Islet precursor cell (in vitro differentiated cells): ENCODE measurements at regions not wholly inside any gene's neighbourhood (a gene's known extent, or its start where the extent isn't known, plus 50 kb on each side); places are given as distances from the start of the nearest gene placed in this dataset.

Experiments used
- DNase-seq: peaks from one replicate; pipeline ENCODE4 v3.0.0-alpha.2; 2018

GRCh38 chr1:99170516-99170915 is 93.8 kb upstream of the PLPPR4 start:
- no peak for DNase-seq

DNA sequence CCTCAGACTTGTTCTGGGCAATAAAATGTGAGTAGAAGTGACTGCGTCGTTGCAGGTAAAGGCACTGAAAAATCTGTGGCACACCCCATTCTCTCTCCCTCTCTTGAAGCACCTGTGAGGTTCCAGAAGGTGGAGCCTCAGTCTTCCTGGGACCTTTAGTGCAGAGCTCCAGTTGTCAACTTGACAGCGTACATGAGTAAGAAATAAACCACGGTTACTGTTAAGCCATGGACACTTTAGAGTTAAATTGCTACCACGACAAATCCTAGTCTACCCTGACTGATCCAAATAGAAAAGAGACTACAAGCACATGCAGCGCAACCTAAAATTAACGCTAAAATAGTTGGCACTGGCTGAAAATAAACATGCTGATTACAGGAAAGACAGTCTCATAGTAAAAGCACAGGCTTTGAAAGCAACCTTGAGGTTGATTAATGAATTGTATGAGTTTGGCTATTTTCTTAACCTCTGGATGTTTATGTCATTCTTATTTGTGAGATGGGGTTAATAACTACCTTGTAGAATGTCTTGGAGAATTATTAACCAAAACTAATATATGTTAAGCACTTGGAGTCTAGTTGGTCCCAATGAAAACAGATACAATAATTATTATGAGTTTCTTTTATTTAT is 93.0 kb upstream of the PLPPR4 start:
- no peak for DNase-seq

DNA sequence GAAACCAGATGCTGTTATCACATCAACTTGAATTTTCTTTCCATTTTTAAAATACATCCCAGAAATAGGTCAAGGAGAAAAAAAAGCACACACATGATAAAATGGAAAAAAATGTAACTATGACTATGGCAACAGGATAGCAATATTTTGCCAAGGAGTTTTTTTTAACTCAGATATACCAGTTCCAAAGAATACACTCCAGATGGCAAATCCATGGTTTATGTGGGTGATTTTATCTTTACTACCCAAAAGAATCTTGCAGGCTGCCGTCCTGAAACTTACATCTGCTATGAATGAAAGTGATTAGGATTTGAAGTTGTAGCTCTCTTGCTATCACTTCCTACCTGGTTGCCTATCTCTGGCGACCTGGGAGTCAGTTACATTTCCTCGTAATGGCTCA is 91.0 kb upstream of the PLPPR4 start:
- no peak for DNase-seq

DNA sequence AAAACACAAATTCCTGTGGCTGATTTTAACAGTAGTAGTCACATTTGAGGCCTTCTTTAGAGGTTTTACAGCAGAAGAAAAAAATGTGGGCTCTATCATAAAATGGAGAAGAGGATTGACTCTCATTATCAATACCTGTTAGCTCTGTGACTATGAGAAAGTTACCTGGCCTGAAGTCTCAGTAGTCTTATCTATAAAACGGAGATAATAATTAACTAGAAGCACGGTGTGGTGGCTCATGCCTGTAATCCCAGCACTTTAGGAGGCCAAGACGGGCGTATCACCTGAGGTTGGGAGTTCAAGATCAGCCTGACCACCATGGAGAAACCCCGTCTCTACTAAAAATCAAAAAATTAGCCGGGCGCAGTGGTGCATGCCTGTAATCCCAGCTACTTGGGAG is 90.4 kb upstream of the PLPPR4 start:
- no peak for DNase-seq

DNA sequence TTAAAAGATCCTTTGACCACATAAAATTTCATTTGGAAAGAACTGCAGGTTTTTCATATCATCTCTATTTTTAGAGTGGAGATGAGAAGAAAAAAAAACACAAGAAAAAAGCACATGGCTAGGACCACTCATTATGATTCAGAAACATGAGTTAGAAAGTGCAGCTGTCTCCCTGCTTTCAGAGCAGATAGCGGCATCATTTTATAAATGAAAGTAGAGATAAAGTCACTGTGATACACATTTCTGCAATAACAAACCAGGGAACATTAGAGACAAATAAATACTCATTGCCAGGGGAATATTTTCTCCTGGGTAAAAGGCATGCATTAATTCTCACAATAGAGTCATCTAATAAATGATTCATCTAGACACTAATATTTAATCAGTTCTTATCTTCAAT is 87.5 kb upstream of the PLPPR4 start:
- no peak for DNase-seq

- DNase-seq = no peak
These were observed 86.8 kb upstream of the PLPPR4 start for GRCh38 chr1:99177465-99177864.

DNA sequence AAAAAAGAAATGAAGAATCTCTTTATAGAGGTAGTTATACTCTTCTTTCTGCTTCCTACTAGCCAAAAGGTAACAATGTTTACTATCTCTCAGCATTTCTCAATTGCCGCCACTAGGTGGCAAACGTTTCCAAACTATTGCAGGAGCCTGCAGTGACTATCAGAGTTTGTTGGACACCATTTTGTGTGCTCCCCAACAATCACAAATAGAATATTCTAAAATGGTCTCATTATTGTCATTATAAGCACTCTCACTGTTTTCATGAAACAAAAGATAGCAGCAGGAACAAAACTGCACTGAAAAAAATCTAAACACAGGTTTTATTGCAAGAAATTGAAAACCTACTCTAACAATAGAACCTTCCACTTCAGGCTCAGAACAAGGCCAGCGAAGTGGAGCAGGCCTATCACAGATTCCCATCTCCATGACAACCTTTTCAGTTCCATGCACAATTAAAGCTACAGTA is 83.9 kb upstream of the PLPPR4 start:
- DNase-seq = peak; percentile 81

GRCh38 chr1:99180915-99181314 is 83.4 kb upstream of the PLPPR4 start:
- no peak for DNase-seq

- no peak for DNase-seq
These were observed 82.4 kb upstream of the PLPPR4 start for GRCh38 chr1:99181892-99182291.

GRCh38 chr1:99185196-99185595 is 79.1 kb upstream of the PLPPR4 start:
- no peak for DNase-seq

GRCh38 chr1:99193431-99193830 is 70.9 kb upstream of the PLPPR4 start:
- no peak for DNase-seq

DNA sequence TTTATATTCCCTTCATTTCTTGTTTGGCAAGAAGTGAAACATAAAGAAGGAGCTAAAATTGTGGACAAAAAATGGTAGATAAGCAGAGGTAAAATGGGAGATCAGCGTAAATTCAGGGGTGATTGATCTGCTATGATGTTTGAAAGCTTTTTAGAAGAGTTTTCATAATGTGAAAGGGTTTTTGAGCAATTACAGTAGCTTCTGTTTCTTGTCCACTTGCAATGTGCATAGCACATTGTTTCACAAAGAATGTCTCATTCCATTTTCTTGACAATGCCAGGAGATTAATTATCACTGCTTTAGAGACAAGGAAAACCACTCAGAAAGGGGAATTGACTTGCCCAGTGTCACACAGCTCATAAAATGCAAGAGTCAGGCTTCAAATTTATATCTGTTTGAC is 65.9 kb upstream of the PLPPR4 start:
- no peak for DNase-seq

DNA sequence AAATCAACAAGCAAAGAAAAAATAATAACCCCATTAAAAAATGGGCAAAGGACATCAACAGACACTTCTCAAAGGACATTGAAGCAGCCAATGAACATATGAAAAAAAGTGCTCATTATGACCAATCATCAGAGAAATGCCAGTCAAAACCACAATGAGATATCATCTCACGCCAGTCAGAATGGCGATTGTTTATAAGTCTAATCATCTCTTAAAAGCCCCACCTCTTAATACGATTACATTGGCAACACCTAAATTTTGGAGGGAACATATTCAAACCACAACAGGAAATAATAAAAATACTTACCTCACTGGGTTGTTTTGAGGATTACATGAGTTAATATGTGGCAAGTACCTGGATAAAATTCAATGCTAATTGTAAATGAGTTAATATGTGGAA is 57.1 kb upstream of the PLPPR4 start:
- no peak for DNase-seq
